GM10266 (cell line): ENCODE measurements at regions not wholly inside any gene's neighbourhood (a gene's known extent, or its start where the extent isn't known, plus 50 kb on each side); places are given as distances from the start of the nearest gene placed in this dataset.

Source experiments
- DNase-seq: peaks from one replicate; pipeline ENCODE4 v3.0.0; 2012; ENCODE audit errors: extremely low spot score
- CTCF ChIP-seq: IDR thresholded peaks from 2 replicates; pipeline ENCODE4 v1.5.1; 2012; ENCODE audit warnings: mild to moderate bottlenecking, low read depth; ENCODE audit not compliant: control insufficient read depth, insufficient read depth; ENCODE audit errors: missing control alignments

DNA sequence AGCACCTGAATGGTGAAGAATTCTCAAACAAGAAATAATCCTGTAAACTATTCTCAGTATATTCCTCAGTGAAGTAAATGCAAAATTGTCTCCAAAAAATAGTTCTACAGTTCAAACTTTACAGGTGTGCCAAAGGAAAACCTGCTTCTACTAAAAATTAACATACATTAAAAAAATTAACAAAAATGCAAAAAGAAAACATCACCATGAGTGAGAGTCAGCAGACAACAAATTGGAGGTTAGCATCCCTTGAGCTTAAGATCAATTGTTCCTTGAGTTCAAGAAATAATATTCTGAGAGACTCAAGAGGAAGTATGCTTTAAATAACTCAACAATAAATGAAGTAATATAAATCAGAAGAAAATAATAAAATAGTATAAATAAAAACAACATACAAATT is 278.4 kb upstream of the MME start:
- no peak for DNase-seq
- no peak for TF ChIP-seq CTCF

DNA sequence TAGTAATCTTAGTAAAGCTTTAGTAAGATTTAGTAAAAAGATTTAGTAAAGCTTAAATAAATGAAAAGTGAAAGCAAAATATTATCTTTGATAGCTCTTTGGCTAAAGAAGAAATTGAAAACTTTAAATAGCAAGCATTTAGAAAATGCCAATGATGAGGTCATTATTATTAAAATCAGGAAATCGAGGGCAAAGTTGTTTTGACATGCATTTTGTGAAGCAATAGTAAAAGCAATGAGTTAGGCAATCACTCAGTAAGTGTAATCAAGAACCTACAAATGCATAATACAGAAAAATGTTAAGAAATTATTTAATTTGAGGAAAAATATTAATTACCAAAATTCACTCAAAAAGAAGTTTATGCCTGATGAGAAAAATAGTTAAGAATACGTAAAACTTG is 280.3 kb upstream of the MME start:
- DNase-seq: no peak
- no peak for TF ChIP-seq CTCF

DNA sequence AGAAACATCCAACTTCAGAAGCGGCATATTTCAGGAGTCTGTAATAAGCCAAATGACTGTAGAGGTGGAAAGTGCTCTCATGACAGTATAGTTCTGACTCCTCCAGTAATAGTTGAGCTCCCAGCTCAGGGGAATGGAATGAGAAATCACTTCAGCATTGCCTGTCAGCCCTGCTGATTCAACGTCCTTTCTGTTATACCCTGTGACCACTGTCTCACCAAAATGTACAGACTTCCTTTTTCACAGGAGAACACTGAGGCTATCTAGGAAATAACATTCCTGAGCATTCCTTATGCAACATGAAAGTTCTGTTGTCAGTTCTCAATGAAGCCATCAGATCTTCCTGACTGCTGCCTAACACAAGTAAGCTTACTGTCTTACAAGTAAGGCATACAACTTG is 284.5 kb upstream of the MME start:
- no peak for TF ChIP-seq CTCF
- no peak for DNase-seq

DNA sequence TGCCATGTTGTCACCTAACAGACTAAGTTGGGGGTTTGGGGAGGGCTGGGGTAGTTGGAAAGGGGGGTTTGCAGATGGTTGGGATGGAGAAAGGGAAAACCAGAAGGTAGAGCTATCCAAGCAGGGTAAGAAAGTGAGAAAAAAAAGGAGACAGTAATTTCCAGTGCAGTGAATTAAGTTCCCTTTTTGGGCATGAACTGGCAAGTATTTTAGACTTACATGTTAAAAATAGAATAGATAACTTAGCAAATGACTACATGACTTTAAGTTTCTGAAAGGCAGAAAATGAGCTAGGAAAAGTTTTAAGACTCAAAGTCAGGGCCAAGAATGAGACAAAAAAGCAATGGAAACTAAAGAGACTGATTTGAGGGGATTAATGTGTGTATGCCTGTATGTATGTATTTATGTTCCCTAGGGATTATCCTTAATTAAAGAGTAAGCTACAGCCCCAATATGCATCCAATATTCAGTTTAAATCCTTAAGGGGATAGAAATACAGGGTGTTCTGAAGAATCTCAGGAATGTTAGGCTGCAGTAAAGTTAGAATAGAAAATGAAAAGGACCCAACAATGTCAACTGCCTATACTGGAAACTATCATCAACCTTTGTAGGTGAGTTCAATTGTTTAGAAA is 285.2 kb upstream of the MME start:
- no peak for TF ChIP-seq CTCF
- DNase-seq: no peak

DNA sequence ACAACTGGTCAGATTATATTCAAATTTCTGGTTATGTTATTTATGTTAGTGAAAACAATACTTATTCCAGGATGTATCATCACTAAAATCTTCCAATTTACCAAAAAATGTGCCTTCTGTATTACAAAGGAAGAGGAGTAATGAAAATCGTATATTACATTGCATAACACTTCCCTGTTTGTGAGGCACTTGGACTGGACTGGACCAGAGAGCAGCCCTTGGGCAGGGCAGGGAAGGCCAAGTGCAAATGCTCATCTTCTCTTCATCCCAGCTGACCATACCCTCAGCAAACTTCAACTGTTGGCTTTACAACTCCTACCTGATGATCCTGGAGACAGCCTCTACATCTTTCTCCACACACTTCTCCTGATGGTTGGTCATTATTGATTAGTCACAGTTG is 285.7 kb upstream of the MME start:
- no peak for TF ChIP-seq CTCF
- DNase-seq: no peak

- no peak for DNase-seq
- no peak for TF ChIP-seq CTCF
Observed at GRCh38 chr3:154792828-154793227, 287.3 kb upstream of the MME start.

DNA sequence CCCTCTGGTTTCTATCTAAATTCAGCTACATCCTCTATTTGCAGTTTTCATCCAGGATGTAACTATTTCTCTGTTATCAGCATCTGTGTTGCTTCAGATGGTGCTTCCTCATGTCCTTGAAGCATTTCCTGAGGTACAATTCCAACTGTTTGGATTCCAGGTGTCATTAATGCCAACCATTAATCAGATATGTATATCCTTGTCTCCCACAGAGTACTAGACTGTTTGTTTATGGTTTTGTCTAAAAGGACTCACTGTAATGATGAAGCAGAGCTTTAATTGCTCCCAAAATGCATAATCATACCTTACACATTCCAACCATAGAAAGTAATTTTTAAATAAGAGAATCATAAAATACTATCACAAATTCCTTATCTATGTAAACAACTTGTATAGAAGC is 288.5 kb upstream of the MME start:
- DNase-seq: no peak
- no peak for TF ChIP-seq CTCF
